ENCODE measurements at regions not wholly inside any gene's neighbourhood (a gene's known extent, or its start where the extent isn't known, plus 50 kb on each side); places are given as distances from the start of the nearest gene placed in this dataset.

DNA sequence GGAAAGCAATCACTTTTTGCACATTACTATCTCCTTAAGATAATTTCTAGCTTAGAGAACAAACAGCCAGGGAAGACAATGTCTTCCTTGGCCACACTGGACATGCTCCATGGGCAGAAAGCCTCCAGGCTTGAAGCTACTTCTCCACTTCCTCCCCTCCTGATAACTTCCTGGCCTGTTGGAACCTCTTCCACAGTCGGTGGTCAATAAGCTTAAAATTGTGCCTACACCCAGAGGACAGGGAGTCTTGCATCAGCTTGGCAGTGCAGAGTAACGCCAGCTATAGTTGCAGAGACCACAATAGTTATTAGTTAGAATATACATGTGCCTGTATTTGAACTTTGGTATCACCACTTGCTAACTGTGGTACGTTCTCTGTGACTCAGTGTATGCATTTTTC lies 58.1 kb upstream of the ABCA1 start:
- H3K4me3 ChIP-seq (ENCODE audit: low read depth, low read length) = no peak overlapping the region
- no peak for DNase-seq (ENCODE audit: low read depth)
- TF ChIP-seq CTCF (IDR thresholded peaks at IDR 0.05; ENCODE audit: control insufficient read depth, extremely low read depth, insufficient read depth) = no peak

DNA sequence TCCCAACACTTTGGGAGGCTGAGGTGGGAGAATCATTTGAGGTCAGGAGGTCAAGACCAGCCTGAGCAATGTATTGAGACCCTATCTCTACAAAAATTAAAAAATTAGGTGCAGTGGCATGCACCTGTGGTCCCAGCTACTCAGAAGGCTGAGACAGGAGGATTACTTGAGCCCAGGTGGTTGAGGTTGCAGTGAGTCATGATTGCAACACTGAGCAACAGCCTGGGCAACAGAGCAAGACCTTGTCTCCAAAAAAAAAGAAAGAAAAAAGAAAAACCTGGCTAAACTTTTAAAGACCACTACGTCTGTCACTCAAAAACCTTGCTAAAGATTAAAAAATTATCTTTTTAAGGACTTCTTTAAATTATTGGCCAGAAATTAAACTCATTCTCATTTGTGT lies 59.8 kb upstream of the ABCA1 start:
- no peak for DNase-seq (ENCODE audit: low read depth)
- TF ChIP-seq CTCF (IDR thresholded peaks at IDR 0.05; ENCODE audit: control insufficient read depth, extremely low read depth, insufficient read depth) = no peak
- H3K4me3 ChIP-seq (ENCODE audit: low read depth, low read length) = no peak overlapping the region

GRCh38 chr9:104988539-104988938 lies 60.6 kb upstream of the ABCA1 start:
- no peak for DNase-seq (ENCODE audit: low read depth)
- no peak overlapping the region for H3K4me3 ChIP-seq (ENCODE audit: low read depth, low read length)
- no peak for TF ChIP-seq CTCF (IDR thresholded peaks at IDR 0.05; ENCODE audit: control insufficient read depth, extremely low read depth, insufficient read depth)

DNA sequence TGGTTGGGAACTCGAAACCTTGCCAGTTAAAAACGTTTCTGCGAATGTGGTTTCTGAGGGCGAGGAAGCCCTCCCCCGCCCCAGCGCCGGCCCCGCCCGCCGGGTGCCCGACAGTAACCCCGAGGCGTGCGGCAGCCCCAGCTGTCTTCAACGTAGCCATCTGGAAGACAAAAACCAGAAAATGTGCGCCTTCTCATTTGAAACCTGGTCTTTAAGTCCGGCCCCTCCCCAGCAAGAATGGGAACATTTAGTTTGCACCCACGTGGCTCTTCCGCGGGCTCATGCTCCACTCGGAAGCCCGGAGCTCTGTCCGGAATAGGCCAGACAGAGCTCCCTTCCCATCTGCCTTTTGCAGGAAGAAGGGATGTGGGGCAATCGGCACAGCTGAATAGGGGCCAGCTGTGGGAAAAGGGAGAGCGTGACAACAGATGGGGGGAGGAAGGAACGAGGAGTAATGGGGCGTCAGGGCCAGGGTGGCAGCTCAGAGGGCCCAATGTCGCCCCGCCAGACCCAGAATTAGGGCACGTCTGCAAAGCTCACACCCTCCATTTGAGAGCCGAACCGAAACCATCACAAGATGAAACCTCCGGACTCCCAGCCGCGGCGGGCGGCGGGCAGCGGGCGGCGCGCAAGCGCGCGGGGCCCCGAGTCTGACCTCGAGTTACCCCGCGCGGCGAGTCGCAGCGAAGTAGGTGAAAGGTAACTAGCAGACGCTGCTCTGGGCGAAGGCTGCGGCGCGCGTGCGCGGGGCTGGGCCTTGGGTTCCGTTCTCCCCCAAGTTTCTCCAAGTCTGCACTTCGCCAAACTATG lies 63.4 kb upstream of the ABCA1 start:
- no peak for TF ChIP-seq CTCF (IDR thresholded peaks at IDR 0.05; ENCODE audit: control insufficient read depth, extremely low read depth, insufficient read depth)
- no peak for DNase-seq (ENCODE audit: low read depth)
- peak overlapping the region; percentile 48 for H3K4me3 ChIP-seq (ENCODE audit: low read depth, low read length)

DNA sequence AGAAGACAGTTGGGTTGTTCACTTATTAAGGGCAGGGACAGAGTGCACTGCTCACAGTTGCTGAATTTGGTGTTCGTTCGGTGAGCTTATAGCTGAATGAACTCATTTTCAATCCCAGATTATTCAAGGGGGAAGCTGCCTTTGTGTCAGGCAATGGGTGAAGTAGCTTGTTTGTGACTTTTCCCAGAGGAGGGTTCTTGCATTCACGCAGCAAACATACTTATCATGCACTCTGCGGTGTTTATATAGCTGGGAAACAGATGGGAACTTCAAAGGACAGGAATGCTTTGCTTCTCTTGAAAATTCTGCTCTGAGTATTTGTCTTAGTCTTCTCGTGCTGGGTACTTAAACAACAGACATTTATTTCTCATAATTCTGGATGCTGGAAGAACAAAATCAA lies 64.7 kb upstream of the ABCA1 start:
- no peak for DNase-seq (ENCODE audit: low read depth)

GRCh38 chr9:104993291-104993963 lies 65.5 kb upstream of the ABCA1 start:
- DNase-seq (ENCODE audit: low read depth) = no peak
- TF ChIP-seq CTCF (IDR thresholded peaks at IDR 0.05; ENCODE audit: control insufficient read depth, extremely low read depth, insufficient read depth) = no peak
- no peak overlapping the region for H3K4me3 ChIP-seq (ENCODE audit: low read depth, low read length)

More for the DNA sequence above, 64.7 kb upstream of the ABCA1 start:
- no peak for TF ChIP-seq CTCF (IDR thresholded peaks at IDR 0.05; ENCODE audit: control insufficient read depth, extremely low read depth, insufficient read depth)
- H3K4me3 ChIP-seq (ENCODE audit: low read depth, low read length) = no peak overlapping the region

Measured in LNCaP clone FGC (cell line).